ENCODE measurements at regions not wholly inside any gene's neighbourhood (a gene's known extent, or its start where the extent isn't known, plus 50 kb on each side); places are given as distances from the start of the nearest gene placed in this dataset.

GRCh38 chr7:110104243-110104642, 986.7 kb upstream of the LRRN3 start:
- H3K4me1 ChIP-seq (ENCODE audit: control insufficient read depth in 2 of 2, insufficient read depth in 2 of 2, low read length in 2 of 2) = no peaks in the 10 kb centered on the region
- H3K27ac ChIP-seq (ENCODE audit: low read depth in 1 of 2, low read length in 1 of 2) = no peak overlapping the region
- no peak overlapping the region for H3K4me3 ChIP-seq (ENCODE audit: low read length in 2 of 2)
- no peaks in the 10 kb centered on the region for H3K36me3 ChIP-seq (ENCODE audit: control insufficient read depth in 2 of 2, insufficient read depth in 2 of 2, low read length in 1 of 2)
- no peaks in the 10 kb centered on the region for H3K27me3 ChIP-seq (ENCODE audit: control insufficient read depth in 2 of 2, insufficient read depth in 1 of 2, low read length in 1 of 2)
- H3K9me3 ChIP-seq (ENCODE audit: control insufficient read depth in 2 of 2, insufficient read depth in 1 of 2, low read length in 1 of 2) = no peaks in the 10 kb centered on the region
- 91% methylated on average over 5 of the region's 5 CpGs for whole genome bisulfite sequencing
- DNase-seq (ENCODE audit: low read depth in 6 of 9, low spot score in 9 of 9) = no peak

DNA sequence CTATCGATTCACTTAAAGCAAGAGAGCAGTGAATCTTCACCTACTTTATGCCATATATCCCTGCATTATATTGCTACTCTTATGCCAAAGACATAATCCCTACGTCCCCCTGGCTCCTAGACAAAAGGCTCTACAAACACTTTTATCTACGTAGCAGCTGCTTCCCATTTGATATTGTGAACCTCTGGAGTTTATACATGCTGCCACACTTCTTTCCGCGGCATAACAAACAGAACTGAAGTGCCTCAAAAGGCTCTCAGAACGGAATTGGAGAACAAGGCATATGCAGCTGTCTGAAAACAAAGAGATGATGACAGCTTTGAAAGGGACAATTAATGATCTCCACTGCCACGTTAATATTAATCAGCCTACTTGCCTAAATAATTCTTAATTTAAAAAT, 985.6 kb upstream of the LRRN3 start:
- no peaks in the 10 kb centered on the region for H3K9me3 ChIP-seq (ENCODE audit: control insufficient read depth in 2 of 2, insufficient read depth in 1 of 2, low read length in 1 of 2)
- H3K4me1 ChIP-seq (ENCODE audit: control insufficient read depth in 2 of 2, insufficient read depth in 2 of 2, low read length in 2 of 2) = no peaks in the 10 kb centered on the region
- no peak overlapping the region for H3K27ac ChIP-seq (ENCODE audit: low read depth in 1 of 2, low read length in 1 of 2)
- whole genome bisulfite sequencing = 65% methylated on average over 7 of the region's 7 CpGs
- H3K4me3 ChIP-seq (ENCODE audit: low read length in 2 of 2) = no peak overlapping the region
- no peaks in the 10 kb centered on the region for H3K36me3 ChIP-seq (ENCODE audit: control insufficient read depth in 2 of 2, insufficient read depth in 2 of 2, low read length in 1 of 2)
- DNase-seq (ENCODE audit: low read depth in 6 of 9, low spot score in 9 of 9) = no peak
- H3K27me3 ChIP-seq (ENCODE audit: control insufficient read depth in 2 of 2, insufficient read depth in 1 of 2, low read length in 1 of 2) = no peaks in the 10 kb centered on the region

GRCh38 chr7:110105840-110106239, 985.1 kb upstream of the LRRN3 start:
- no peak overlapping the region for H3K27ac ChIP-seq (ENCODE audit: low read depth in 1 of 2, low read length in 1 of 2)
- H3K36me3 ChIP-seq (ENCODE audit: control insufficient read depth in 2 of 2, insufficient read depth in 2 of 2, low read length in 1 of 2) = no peaks in the 10 kb centered on the region
- no peaks in the 10 kb centered on the region for H3K4me1 ChIP-seq (ENCODE audit: control insufficient read depth in 2 of 2, insufficient read depth in 2 of 2, low read length in 2 of 2)
- H3K9me3 ChIP-seq (ENCODE audit: control insufficient read depth in 2 of 2, insufficient read depth in 1 of 2, low read length in 1 of 2) = no peaks in the 10 kb centered on the region
- H3K27me3 ChIP-seq (ENCODE audit: control insufficient read depth in 2 of 2, insufficient read depth in 1 of 2, low read length in 1 of 2) = no peaks in the 10 kb centered on the region
- no peak for DNase-seq (ENCODE audit: low read depth in 6 of 9, low spot score in 9 of 9)
- no peak overlapping the region for H3K4me3 ChIP-seq (ENCODE audit: low read length in 2 of 2)

DNA sequence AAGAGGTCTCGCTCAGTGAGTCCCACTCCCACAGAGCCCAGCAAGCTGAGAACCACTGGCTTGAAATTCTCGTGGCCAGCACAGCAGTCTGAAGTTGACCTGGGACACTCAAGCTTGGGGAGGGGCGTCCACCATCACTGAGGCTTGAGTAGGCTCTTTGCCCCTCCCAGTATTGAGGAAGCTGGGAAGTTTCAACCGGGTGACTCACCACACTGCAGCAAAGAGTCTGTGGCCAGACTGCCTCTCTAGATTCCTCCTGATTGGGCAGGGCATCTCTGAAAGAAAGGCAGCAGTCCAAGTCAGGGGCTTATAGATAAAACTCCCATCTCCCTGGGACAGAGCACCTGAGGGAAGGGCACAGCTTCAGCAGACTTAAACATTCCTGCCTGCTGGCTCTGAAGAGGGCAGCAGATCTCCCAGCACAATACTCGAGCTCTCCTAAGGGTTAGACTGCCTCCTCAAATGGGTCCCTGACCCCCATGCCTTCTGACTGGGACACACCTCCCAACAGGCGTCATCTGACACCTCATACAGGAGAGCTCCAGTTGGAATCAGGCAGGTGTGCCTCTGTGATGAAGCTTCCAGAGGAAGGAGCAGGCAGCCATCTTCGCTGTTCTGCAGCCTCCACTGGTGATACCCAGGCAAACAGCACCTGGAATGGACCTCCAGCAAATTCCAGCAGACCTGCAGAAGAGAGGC, 970.9 kb upstream of the LRRN3 start:
- Histone ChIP-seq H3K27me3 (ENCODE audit: control insufficient read depth in 2 of 2, insufficient read depth in 1 of 2, low read length in 1 of 2) (no peaks in the 10 kb centered on the region), H3K36me3 (ENCODE audit: control insufficient read depth in 2 of 2, insufficient read depth in 2 of 2, low read length in 1 of 2) (no peaks in the 10 kb centered on the region), H3K27ac (ENCODE audit: low read depth in 1 of 2, low read length in 1 of 2) (no peak overlapping the region), H3K9me3 (ENCODE audit: control insufficient read depth in 2 of 2, insufficient read depth in 1 of 2, low read length in 1 of 2) (peaks cover 0 to 8% of the 10 kb centered on the region in 2 donors), H3K4me1 (ENCODE audit: control insufficient read depth in 2 of 2, insufficient read depth in 2 of 2, low read length in 2 of 2) (no peaks in the 10 kb centered on the region), H3K4me3 (ENCODE audit: low read length in 2 of 2) (no peak overlapping the region)
- DNase-seq (ENCODE audit: low read depth in 6 of 9, low spot score in 9 of 9) = no peak
- 79% methylated on average over 7 of the region's 7 CpGs for WGBS

DNA sequence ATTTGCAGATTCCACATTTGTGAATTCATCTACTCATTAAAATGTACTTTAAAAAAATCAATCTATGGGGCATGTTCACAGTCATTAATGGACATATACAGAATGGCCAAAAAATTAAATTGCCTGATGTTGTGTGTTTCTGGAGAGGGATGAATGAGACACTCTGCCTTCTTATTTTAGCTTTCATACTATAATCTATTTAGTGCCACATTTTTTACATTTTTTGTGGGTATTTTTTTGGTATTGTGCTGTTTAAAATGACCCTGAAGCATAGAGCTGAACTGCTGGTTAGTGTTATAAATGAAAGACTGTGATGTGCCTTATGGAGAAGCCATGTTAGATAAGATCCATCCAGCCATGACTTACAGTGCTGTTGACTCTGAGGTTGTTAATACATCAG, 961.8 kb upstream of the LRRN3 start:
- no peaks in the 10 kb centered on the region for H3K4me1 ChIP-seq (ENCODE audit: control insufficient read depth in 2 of 2, insufficient read depth in 2 of 2, low read length in 2 of 2)
- no peak overlapping the region for H3K4me3 ChIP-seq (ENCODE audit: low read length in 2 of 2)
- no peak for DNase-seq (ENCODE audit: low read depth in 6 of 9, low spot score in 9 of 9)
- no peaks in the 10 kb centered on the region for H3K9me3 ChIP-seq (ENCODE audit: control insufficient read depth in 2 of 2, insufficient read depth in 1 of 2, low read length in 1 of 2)
- no peaks in the 10 kb centered on the region for H3K36me3 ChIP-seq (ENCODE audit: control insufficient read depth in 2 of 2, insufficient read depth in 2 of 2, low read length in 1 of 2)
- H3K27ac ChIP-seq (ENCODE audit: low read depth in 1 of 2, low read length in 1 of 2) = no peak overlapping the region
- H3K27me3 ChIP-seq (ENCODE audit: control insufficient read depth in 2 of 2, insufficient read depth in 1 of 2, low read length in 1 of 2) = no peaks in the 10 kb centered on the region

DNA sequence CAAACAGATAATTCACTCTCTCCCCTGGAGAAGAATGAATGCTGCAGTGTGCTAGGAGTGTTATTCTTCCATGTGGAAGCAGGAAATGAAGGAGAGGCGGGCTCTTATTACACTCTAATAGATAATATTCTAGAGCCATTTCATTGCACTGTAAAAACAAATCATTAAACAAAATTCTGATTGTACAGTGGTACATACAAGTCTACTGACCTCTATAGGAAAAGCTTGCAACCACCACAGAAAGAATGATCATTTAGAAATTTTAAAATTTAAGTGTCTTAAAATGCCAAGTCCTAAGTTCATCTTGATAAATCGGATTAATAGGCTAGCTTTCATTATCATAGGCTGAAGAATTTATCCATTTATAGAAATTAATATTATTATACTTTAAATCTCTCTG, 960.3 kb upstream of the LRRN3 start:
- H3K4me3 ChIP-seq (ENCODE audit: low read length in 2 of 2) = no peak overlapping the region
- DNase-seq (ENCODE audit: low read depth in 6 of 9, low spot score in 9 of 9) = no peak
- no peaks in the 10 kb centered on the region for H3K27me3 ChIP-seq (ENCODE audit: control insufficient read depth in 2 of 2, insufficient read depth in 1 of 2, low read length in 1 of 2)
- H3K4me1 ChIP-seq (ENCODE audit: control insufficient read depth in 2 of 2, insufficient read depth in 2 of 2, low read length in 2 of 2) = no peaks in the 10 kb centered on the region
- no peaks in the 10 kb centered on the region for H3K36me3 ChIP-seq (ENCODE audit: control insufficient read depth in 2 of 2, insufficient read depth in 2 of 2, low read length in 1 of 2)
- no peak overlapping the region for H3K27ac ChIP-seq (ENCODE audit: low read depth in 1 of 2, low read length in 1 of 2)
- H3K9me3 ChIP-seq (ENCODE audit: control insufficient read depth in 2 of 2, insufficient read depth in 1 of 2, low read length in 1 of 2) = no peaks in the 10 kb centered on the region
- 77% methylated on average over 2 of the region's 2 CpGs for WGBS

DNA sequence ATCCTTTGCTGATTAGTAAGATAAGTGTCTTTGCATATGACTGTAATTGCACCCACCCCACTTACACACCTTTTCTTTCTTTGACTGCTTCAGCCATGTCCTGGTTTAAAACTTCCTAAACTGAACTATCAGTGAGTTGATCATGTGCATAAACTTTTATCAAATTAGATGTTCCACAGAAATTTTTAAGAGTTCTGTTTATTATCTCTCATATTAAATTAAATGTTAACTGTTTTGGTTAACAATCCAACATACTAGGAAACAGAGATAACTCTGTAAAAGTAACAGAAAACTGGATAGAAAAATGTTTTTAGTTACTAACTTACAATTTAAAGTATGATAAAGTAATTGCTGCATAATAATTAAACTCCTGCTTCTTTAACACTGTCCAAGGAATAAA, 959.6 kb upstream of the LRRN3 start:
- no peaks in the 10 kb centered on the region for H3K9me3 ChIP-seq (ENCODE audit: control insufficient read depth in 2 of 2, insufficient read depth in 1 of 2, low read length in 1 of 2)
- H3K36me3 ChIP-seq (ENCODE audit: control insufficient read depth in 2 of 2, insufficient read depth in 2 of 2, low read length in 1 of 2) = no peaks in the 10 kb centered on the region
- DNase-seq (ENCODE audit: low read depth in 6 of 9, low spot score in 9 of 9) = no peak
- no peak overlapping the region for H3K4me3 ChIP-seq (ENCODE audit: low read length in 2 of 2)
- H3K4me1 ChIP-seq (ENCODE audit: control insufficient read depth in 2 of 2, insufficient read depth in 2 of 2, low read length in 2 of 2) = no peaks in the 10 kb centered on the region
- H3K27me3 ChIP-seq (ENCODE audit: control insufficient read depth in 2 of 2, insufficient read depth in 1 of 2, low read length in 1 of 2) = no peaks in the 10 kb centered on the region
- no peak overlapping the region for H3K27ac ChIP-seq (ENCODE audit: low read depth in 1 of 2, low read length in 1 of 2)

- H3K4me1 ChIP-seq (ENCODE audit: control insufficient read depth in 2 of 2, insufficient read depth in 2 of 2, low read length in 2 of 2) = no peaks in the 10 kb centered on the region
- DNase-seq (ENCODE audit: low read depth in 6 of 9, low spot score in 9 of 9) = no peak
- H3K36me3 ChIP-seq (ENCODE audit: control insufficient read depth in 2 of 2, insufficient read depth in 2 of 2, low read length in 1 of 2) = no peaks in the 10 kb centered on the region
- no peak overlapping the region for H3K27ac ChIP-seq (ENCODE audit: low read depth in 1 of 2, low read length in 1 of 2)
- H3K4me3 ChIP-seq (ENCODE audit: low read length in 2 of 2) = no peak overlapping the region
- H3K27me3 ChIP-seq (ENCODE audit: control insufficient read depth in 2 of 2, insufficient read depth in 1 of 2, low read length in 1 of 2) = no peaks in the 10 kb centered on the region
- no peaks in the 10 kb centered on the region for H3K9me3 ChIP-seq (ENCODE audit: control insufficient read depth in 2 of 2, insufficient read depth in 1 of 2, low read length in 1 of 2)
These were observed 951.9 kb upstream of the LRRN3 start for GRCh38 chr7:110139056-110139455.

GRCh38 chr7:110142939-110143526, 947.9 kb upstream of the LRRN3 start:
- Histone ChIP-seq H3K36me3 (ENCODE audit: control insufficient read depth in 2 of 2, insufficient read depth in 2 of 2, low read length in 1 of 2) (no peaks in the 10 kb centered on the region), H3K4me3 (ENCODE audit: low read length in 2 of 2) (no peak overlapping the region), H3K9me3 (ENCODE audit: control insufficient read depth in 2 of 2, insufficient read depth in 1 of 2, low read length in 1 of 2) (peaks cover 0 to 3% of the 10 kb centered on the region in 2 donors), H3K27ac (ENCODE audit: low read depth in 1 of 2, low read length in 1 of 2) (no peak overlapping the region), H3K27me3 (ENCODE audit: control insufficient read depth in 2 of 2, insufficient read depth in 1 of 2, low read length in 1 of 2) (no peaks in the 10 kb centered on the region), H3K4me1 (ENCODE audit: control insufficient read depth in 2 of 2, insufficient read depth in 2 of 2, low read length in 2 of 2) (no peaks in the 10 kb centered on the region)
- DNase-seq (ENCODE audit: low read depth in 6 of 9, low spot score in 9 of 9) = no peak
- WGBS = 61% methylated on average over 1 of the region's 1 CpG
